OCI-LY7 (cell line): ENCODE measurements at regions not wholly inside any gene's neighbourhood (a gene's known extent, or its start where the extent isn't known, plus 50 kb on each side); places are given as distances from the start of the nearest gene placed in this dataset.
A peak's percentile ranks its signal among the peaks of the same experiment; 100 is the strongest.

Experiments
- BruUV-seq: library from RNA; stranded (reverse); fragments of 400-500 nt; replicated peaks from 2 replicates; lab custom pipeline; 2021; lab: Mats Ljungman, UMichigan
- CTCF ChIA-PET: fragments of 300-600 bp; sonication (Branson Sonifier 250); formaldehyde crosslinking; loops from one replicate; lab custom pipeline; 2022; ENCODE audit warnings: antibody characterized with exemption; ENCODE audit not compliant: unreplicated experiment; lab: Charles Lee
- POLR2A ChIA-PET: fragments of 300-600 bp; sonication (Branson Sonifier 250); formaldehyde crosslinking; loops from one replicate; lab custom pipeline; 2022; ENCODE audit warnings: antibody characterized with exemption; lab: Charles Lee
- DNase-seq: peaks from one replicate; pipeline ENCODE4 v3.0.0-alpha.2; 2015; ENCODE audit warnings: low spot score
- H2AFZ ChIP-seq: fragments of 200-600 bp; sonication (generic), shearing (Covaris generic); 2 replicates; pipeline ENCODE4 v1.6.1; 2014; ENCODE audit warnings: mild to moderate bottlenecking, antibody characterized with exemption, low read length, moderate library complexity
- H3K27ac ChIP-seq: fragments of 200-600 bp; sonication (generic); 2 replicates; pipeline ENCODE4 v1.5.1; 2014; ENCODE audit warnings: mixed run types, low read depth, mild to moderate bottlenecking, moderate library complexity, low read length, inconsistent platforms; ENCODE audit not compliant: poor library complexity, severe bottlenecking
- H3K36me3 ChIP-seq: fragments of 200-600 bp; sonication (generic); 2 replicates; pipeline ENCODE4 v1.6.1; 2014; ENCODE audit warnings: mild to moderate bottlenecking, antibody characterized with exemption, low read length, moderate library complexity, mixed read lengths; ENCODE audit not compliant: insufficient read depth
- H3K4me1 ChIP-seq: fragments of 200-600 bp; sonication (generic); 2 replicates; pipeline ENCODE4 v1.5.1; 2014; ENCODE audit warnings: mild to moderate bottlenecking, low read length; ENCODE audit not compliant: insufficient read depth, poor library complexity, severe bottlenecking
- H3K4me2 ChIP-seq: fragments of 200-600 bp; sonication (generic); 2 replicates; pipeline ENCODE4 v1.6.1; 2014; ENCODE audit warnings: mild to moderate bottlenecking, low read length
- H3K4me3 ChIP-seq: fragments of 200-600 bp; sonication (generic); 2 replicates; pipeline ENCODE4 v1.5.1; 2014; ENCODE audit warnings: mild to moderate bottlenecking, low read depth, low read length; ENCODE audit not compliant: poor library complexity, severe bottlenecking
- H3K79me2 ChIP-seq: fragments of 200-600 bp; sonication (generic); 2 replicates; pipeline ENCODE4 v1.6.1; 2016; ENCODE audit warnings: low read depth, mild to moderate bottlenecking, low read length, moderate library complexity, mixed read lengths; ENCODE audit not compliant: insufficient read depth
- H3K9me2 ChIP-seq: fragments of 200-600 bp; sonication (generic); 2 replicates; pipeline ENCODE4 v1.6.1; 2016; ENCODE audit warnings: mild to moderate bottlenecking, low read length, mixed read lengths; ENCODE audit not compliant: insufficient read depth
- H3K9me3 ChIP-seq: fragments of 200-600 bp; sonication (generic); 2 replicates; pipeline ENCODE4 v1.6.1; 2014; ENCODE audit warnings: mild to moderate bottlenecking, mixed run types, low read length, mixed read lengths
- H4K20me1 ChIP-seq: fragments of 200-600 bp; sonication (generic); 2 replicates; pipeline ENCODE4 v1.6.1; 2014; ENCODE audit warnings: mild to moderate bottlenecking, antibody characterized with exemption, low read length, moderate library complexity, mixed read lengths; ENCODE audit not compliant: insufficient read depth
- CTCF ChIP-seq: fragments of 200-600 bp; sonication (generic); conservative IDR thresholded peaks from 2 replicates; pipeline ENCODE4 v1.5.1; 2014; ENCODE audit warnings: mild to moderate bottlenecking, antibody characterized with exemption, low read length, moderate library complexity, mixed read lengths
- EZH2phosphoT487 ChIP-seq: fragments of 200-600 bp; sonication (generic); IDR thresholded peaks from 2 replicates; pipeline ENCODE4 v1.6.1; 2018; ENCODE audit warnings: low read depth, borderline replicate concordance, mild to moderate bottlenecking, mixed run types, antibody characterized with exemption, low read length, moderate library complexity, mixed read lengths
- intact Hi-C: fragments of 100-400 bp; cut with micrococcal nuclease; formaldehyde crosslinking; loops from one replicate; pipeline ENCODE4 v1.10.0; 2022; ENCODE audit not compliant: unreplicated experiment

GRCh38 chr2:118296663-118297062 lies 208.4 kb downstream of the INSIG2 start:
- Histone ChIP-seq H3K79me2 (no peaks in the 10 kb centered on the region), H3K4me2 (no peak overlapping the region), H3K4me3 (no peak overlapping the region), H3K9me3 (no peaks in the 10 kb centered on the region), H3K9me2 (no peaks in the 10 kb centered on the region), H2AFZ (no peak overlapping the region), H3K36me3 (no peaks in the 10 kb centered on the region), H3K4me1 (no peaks in the 10 kb centered on the region), H3K27ac (no peak overlapping the region), H4K20me1 (no peaks in the 10 kb centered on the region)
- no peak for DNase-seq
- ChIA-PET POLR2A (interaction anchor here (0.6 kb wide), 1 partner anchor 61 kb away, joined by 4 read pairs; no protein-coding TSS in a partner anchor), CTCF (no interaction called here)
- intact Hi-C loops = no loop called here
- TF ChIP-seq CTCF (no peak), EZH2phosphoT487 (no peak)
- BruUV-seq = no TSS peak

DNA sequence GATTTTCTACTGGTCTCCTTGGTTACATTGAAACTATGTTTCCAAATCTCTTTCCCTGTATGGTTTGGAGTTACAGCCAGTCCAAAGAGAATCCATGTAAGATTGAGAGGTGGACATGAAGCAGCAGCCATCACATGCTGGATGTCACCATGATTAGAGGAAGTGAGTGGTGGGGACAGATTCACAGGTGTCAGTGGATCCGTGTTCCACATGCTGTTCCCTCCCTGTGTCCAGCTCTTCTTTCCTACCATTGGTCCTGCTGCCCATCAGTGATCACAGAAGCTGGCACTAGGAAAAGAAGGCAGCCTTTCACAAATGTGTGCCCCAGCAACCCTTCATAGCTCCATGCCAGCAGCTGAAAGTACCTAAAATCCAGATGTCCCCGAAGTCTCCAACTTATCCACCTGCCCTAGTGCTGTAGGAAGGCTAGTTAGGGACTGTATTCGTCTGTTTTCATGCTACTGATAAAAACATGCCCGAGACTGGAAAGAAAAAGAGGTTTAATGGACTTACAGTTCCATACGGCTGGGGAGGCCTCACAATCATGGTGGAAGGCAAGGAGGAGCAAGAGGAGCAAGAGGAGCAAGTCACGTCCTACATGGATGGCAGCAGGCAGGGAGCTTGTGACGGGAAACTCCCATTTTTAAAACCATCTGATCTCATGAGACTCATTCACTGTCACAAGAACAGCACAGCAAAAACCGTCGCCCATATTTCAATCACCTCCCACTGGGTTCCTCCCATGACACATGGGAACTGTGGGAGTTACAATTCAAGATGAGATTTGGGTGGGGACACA lies 207.5 kb downstream of the INSIG2 start:
- BruUV-seq = no TSS peak
- Histone ChIP-seq H3K9me2 (no peaks in the 10 kb centered on the region), H3K79me2 (no peaks in the 10 kb centered on the region), H3K4me3 (no peak overlapping the region), H3K4me1 (no peaks in the 10 kb centered on the region), H2AFZ (no peak overlapping the region), H4K20me1 (no peaks in the 10 kb centered on the region), H3K36me3 (no peaks in the 10 kb centered on the region), H3K4me2 (no peak overlapping the region), H3K27ac (no peak overlapping the region), H3K9me3 (no peaks in the 10 kb centered on the region)
- no peak for DNase-seq
- POLR2A ChIA-PET = no interaction called here
- intact Hi-C loops = no loop called here
- CTCF ChIA-PET = no interaction called here
- TF ChIP-seq CTCF (no peak), EZH2phosphoT487 (no peak)

DNA sequence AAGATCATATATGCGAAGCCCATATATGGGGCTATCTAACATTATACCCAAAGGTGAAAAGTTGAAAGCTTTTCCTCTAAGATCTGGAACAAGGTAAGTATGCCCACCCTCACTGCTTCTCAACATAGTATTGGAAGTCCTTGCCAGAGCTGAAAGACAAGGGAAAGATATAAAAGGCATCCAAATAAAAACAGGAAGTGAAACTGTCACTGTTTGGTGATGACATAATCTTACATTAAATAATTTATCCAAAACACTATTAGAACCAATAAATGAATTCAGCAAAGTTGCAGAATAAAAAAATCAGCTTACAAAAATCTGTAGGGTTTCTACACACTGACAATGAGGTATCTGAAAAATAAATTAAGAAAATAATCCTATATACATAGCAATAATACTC lies 205.8 kb downstream of the INSIG2 start:
- Histone ChIP-seq H3K4me3 (no peak overlapping the region), H3K4me2 (no peak overlapping the region), H3K9me2 (no peaks in the 10 kb centered on the region), H3K79me2 (no peaks in the 10 kb centered on the region), H3K9me3 (no peaks in the 10 kb centered on the region), H3K36me3 (no peaks in the 10 kb centered on the region), H4K20me1 (no peaks in the 10 kb centered on the region), H3K27ac (no peak overlapping the region), H3K4me1 (no peaks in the 10 kb centered on the region), H2AFZ (no peak overlapping the region)
- TF ChIP-seq CTCF (no peak), EZH2phosphoT487 (no peak)
- BruUV-seq = no TSS peak
- CTCF ChIA-PET = no interaction called here
- POLR2A ChIA-PET = no interaction called here
- intact Hi-C loops = no loop called here
- DNase-seq = peak; percentile 28
